SK-MEL-5 (cell line): ENCODE measurements at regions not wholly inside any gene's neighbourhood (a gene's known extent, or its start where the extent isn't known, plus 50 kb on each side); places are given as distances from the start of the nearest gene placed in this dataset.
"Not testable (repeated sequence)": the region's sequence is repeated elsewhere in the genome, so short reads cannot be mapped to it uniquely, and the experiment has no call there.

Experiments
- DNase-seq: peaks from one replicate; pipeline ENCODE4 v3.0.0-alpha.2; 2016; ENCODE audit warnings: low read depth, low spot score
- in situ Hi-C: cut with HindIII; loops from 2 replicates; pipeline ENCODE4 v1.10.0; 2016; ENCODE audit warnings: low sequenced_read_pairs, high pct_unique_total_duplicates, low pct_unique_long_range_greater_than_20kb

- DNase-seq: no peak
- in situ Hi-C loops: no loop called here
Measured at GRCh38 chr2:125822746-125823145, 833.2 kb upstream of the GYPC start.

- in situ Hi-C loops, DNase-seq: not testable (repeated sequence)
Measured at GRCh38 chr2:125825781-125826180, 830.2 kb upstream of the GYPC start.

- in situ Hi-C loops: no loop called here
Measured at GRCh38 chr2:125837128-125837527, 818.8 kb upstream of the GYPC start.

GRCh38 chr2:125837611-125838010, 818.3 kb upstream of the GYPC start:
- DNase-seq: no peak
- in situ Hi-C loops: no loop called here

More at GRCh38 chr2:125837128-125837527, 818.8 kb upstream of the GYPC start:
- no peak for DNase-seq

- in situ Hi-C loops: no loop called here
- no peak for DNase-seq
Measured at GRCh38 chr2:125839945-125840344, 816.0 kb upstream of the GYPC start.

- DNase-seq: no peak
- in situ Hi-C loops: no loop called here
Measured at GRCh38 chr2:125842041-125842440, 813.9 kb upstream of the GYPC start.

GRCh38 chr2:125850541-125850940, 805.4 kb upstream of the GYPC start:
- DNase-seq: no peak
- in situ Hi-C loops: no loop called here

GRCh38 chr2:125852364-125852763, 803.6 kb upstream of the GYPC start:
- no peak for DNase-seq
- in situ Hi-C loops: no loop called here

- in situ Hi-C loops: no loop called here
Measured at GRCh38 chr2:125853626-125854025, 802.3 kb upstream of the GYPC start.

GRCh38 chr2:125855204-125855603, 800.8 kb upstream of the GYPC start:
- no peak for DNase-seq
- in situ Hi-C loops: no loop called here

More at GRCh38 chr2:125853626-125854025, 802.3 kb upstream of the GYPC start:
- no peak for DNase-seq

- no peak for DNase-seq
- in situ Hi-C loops: no loop called here
Measured at GRCh38 chr2:125857971-125858794, 797.8 kb upstream of the GYPC start.

GRCh38 chr2:125861461-125861860, 794.5 kb upstream of the GYPC start:
- DNase-seq: no peak

GRCh38 chr2:125867908-125868307, 788.0 kb upstream of the GYPC start:
- in situ Hi-C loops: no loop called here
- DNase-seq: no peak

More at GRCh38 chr2:125861461-125861860, 794.5 kb upstream of the GYPC start:
- in situ Hi-C loops: no loop called here

GRCh38 chr2:125870264-125870663, 785.7 kb upstream of the GYPC start:
- in situ Hi-C loops: no loop called here

GRCh38 chr2:125870746-125871145, 785.2 kb upstream of the GYPC start:
- no peak for DNase-seq
- in situ Hi-C loops: no loop called here

More at GRCh38 chr2:125870264-125870663, 785.7 kb upstream of the GYPC start:
- DNase-seq: no peak

- in situ Hi-C loops: no loop called here
- DNase-seq: no peak
Measured at GRCh38 chr2:125874564-125874963, 781.4 kb upstream of the GYPC start.

GRCh38 chr2:125885340-125885739, 770.6 kb upstream of the GYPC start:
- DNase-seq: no peak
- in situ Hi-C loops: no loop called here

- DNase-seq: no peak
- in situ Hi-C loops: no loop called here
Measured at GRCh38 chr2:125886153-125886552, 769.8 kb upstream of the GYPC start.

- in situ Hi-C loops: no loop called here
- DNase-seq: no peak
Measured at GRCh38 chr2:125901278-125901677, 754.7 kb upstream of the GYPC start.
